Neural cell (in vitro differentiated cells): ENCODE measurements at regions not wholly inside any gene's neighbourhood (a gene's known extent, or its start where the extent isn't known, plus 50 kb on each side); places are given as distances from the start of the nearest gene placed in this dataset.

Experiments used
- CTCF ChIP-seq: fragments of 450-650 bp; IDR thresholded peaks from 2 replicates; pipeline ENCODE4 v1.5.1; 2014; ENCODE audit warnings: antibody characterized with exemption, mild to moderate bottlenecking, moderate library complexity; ENCODE audit not compliant: poor library complexity, severe bottlenecking
- EP300 ChIP-seq: fragments of 450-650 bp; conservative IDR thresholded peaks from 2 replicates; pipeline ENCODE4 v1.6.1; 2014; ENCODE audit warnings: antibody characterized with exemption, mild to moderate bottlenecking, moderate library complexity; ENCODE audit not compliant: poor library complexity, severe bottlenecking
- SMC3 ChIP-seq: fragments of 450-650 bp; conservative IDR thresholded peaks from 2 replicates; pipeline ENCODE4 v1.6.1; 2014; ENCODE audit warnings: antibody characterized with exemption, mild to moderate bottlenecking, moderate library complexity; ENCODE audit not compliant: poor library complexity

- TF ChIP-seq CTCF (no peak), SMC3 (no peak), EP300 (no peak)
Measured at GRCh38 chr2:145740302-145740701, 1220.4 kb upstream of the ZEB2 start.
